PC-3 (cell line): ENCODE measurements at regions not wholly inside any gene's neighbourhood (a gene's known extent, or its start where the extent isn't known, plus 50 kb on each side); places are given as distances from the start of the nearest gene placed in this dataset.

Experiments
- ATAC-seq: fragments of 200-7000 bp; cut with Tn5 transposase; 2 replicates; pipeline ENCODE4 v1.9.1; 2020; ENCODE audit warnings: mild to moderate bottlenecking, moderate library complexity
- BruUV-seq: library from RNA; stranded (reverse); fragments of 400-500 nt; replicated peaks from 2 replicates; lab custom pipeline; 2021; lab: Mats Ljungman, UMichigan
- CTCF ChIA-PET: fragments of 300-600 bp; sonication (Branson Sonifier 250); formaldehyde crosslinking; loops from one replicate; lab custom pipeline; 2022; ENCODE audit warnings: antibody characterized with exemption; lab: Charles Lee
- POLR2A ChIA-PET: fragments of 300-600 bp; sonication (Branson Sonifier 250); formaldehyde crosslinking; loops from one replicate; lab custom pipeline; 2022; ENCODE audit warnings: antibody characterized with exemption; ENCODE audit not compliant: unreplicated experiment; lab: Charles Lee
- DNase-seq: peaks from one replicate; pipeline ENCODE4 v3.0.0-alpha.2; 2015
- H2AFZ ChIP-seq: fragments of 300-600 bp; sonication (generic); 2 replicates; pipeline ENCODE4 v1.6.0; 2016; ENCODE audit warnings: antibody characterized with exemption, low read length
- H3F3A ChIP-seq: fragments of 300-600 bp; sonication (generic); one replicate; pipeline ENCODE4 v1.6.0; 2017; ENCODE audit warnings: antibody characterized with exemption, low read length, control low read depth, mild to moderate bottlenecking; ENCODE audit not compliant: unreplicated experiment
- H3K27ac ChIP-seq: fragments of 300-600 bp; sonication (generic); 2 replicates; pipeline ENCODE4 v1.5.1; 2016; ENCODE audit warnings: mild to moderate bottlenecking, low read length
- H3K27me3 ChIP-seq: fragments of 300-600 bp; sonication (generic); 2 replicates; pipeline ENCODE4 v1.6.1; 2016; ENCODE audit warnings: low read length, mixed read lengths
- H3K36me3 ChIP-seq: fragments of 300-600 bp; sonication (generic); 2 replicates; pipeline ENCODE4 v1.6.1; 2016; ENCODE audit warnings: low read depth, mixed run types, low read length, mixed read lengths
- H3K4me1 ChIP-seq: fragments of 300-600 bp; sonication (generic); 2 replicates; pipeline ENCODE4 v1.5.1; 2016; ENCODE audit warnings: low read length; ENCODE audit not compliant: insufficient read depth
- H3K4me2 ChIP-seq: fragments of 300-600 bp; sonication (generic); 2 replicates; pipeline ENCODE4 v1.6.0; 2016; ENCODE audit warnings: low read length
- H3K4me3 ChIP-seq: fragments of 300-600 bp; sonication (generic); 2 replicates; pipeline ENCODE4 v1.5.1; 2016; ENCODE audit warnings: mild to moderate bottlenecking, low read length, mixed read lengths
- H3K79me2 ChIP-seq: fragments of 300-600 bp; sonication (generic); 2 replicates; pipeline ENCODE4 v1.6.1; 2017; ENCODE audit warnings: low read length, mixed read lengths
- H3K9ac ChIP-seq: fragments of 300-600 bp; sonication (generic); 2 replicates; pipeline ENCODE4 v1.6.0; 2016; ENCODE audit warnings: mild to moderate bottlenecking, low read length
- H3K9me2 ChIP-seq: fragments of 300-600 bp; sonication (generic); replicated peaks from 2 replicates; pipeline ENCODE4 v1.6.1; 2016; ENCODE audit warnings: mixed run types, low read length, mixed read lengths
- H3K9me3 ChIP-seq: fragments of 300-600 bp; sonication (generic); 2 replicates; pipeline ENCODE4 v1.6.1; 2016; ENCODE audit warnings: low read length, mixed read lengths
- H4K20me1 ChIP-seq: fragments of 300-600 bp; sonication (generic); 2 replicates; pipeline ENCODE4 v1.6.1; 2016; ENCODE audit warnings: low read length, mixed read lengths
- CTCF ChIP-seq: fragments of 300-600 bp; sonication (generic); conservative IDR thresholded peaks from 2 replicates; pipeline ENCODE4 v1.5.1; 2017; ENCODE audit warnings: antibody characterized with exemption, low read depth, mild to moderate bottlenecking, low read length
- EZH2 ChIP-seq: fragments of 300-600 bp; sonication (generic); IDR thresholded peaks from one replicate; pipeline ENCODE4 v1.6.1; 2017; ENCODE audit warnings: antibody characterized with exemption, mild to moderate bottlenecking, low read length; ENCODE audit not compliant: unreplicated experiment
- EZH2phosphoT487 ChIP-seq: fragments of 300-600 bp; sonication (generic); IDR thresholded peaks from 2 replicates; pipeline ENCODE4 v1.6.1; 2018; ENCODE audit warnings: mild to moderate bottlenecking, antibody characterized with exemption, low read length, borderline replicate concordance
- intact Hi-C: fragments of 100-400 bp; cut with micrococcal nuclease; formaldehyde crosslinking; loops from 2 replicates; pipeline ENCODE4 v1.9.0; 2023

GRCh38 chr12:3994500-3994899 lies 121.3 kb upstream of the PARP11 start:
- BruUV-seq = no TSS peak
- Histone ChIP-seq H3K79me2 (no peaks in the 10 kb centered on the region), H3K36me3 (no peaks in the 10 kb centered on the region), H2AFZ (no peak overlapping the region), H3K4me3 (no peak overlapping the region), H3K27ac (no peak overlapping the region), H3K9ac (no peak overlapping the region), H3K4me2 (no peak overlapping the region), H3K4me1 (no peaks in the 10 kb centered on the region), H3K9me3 (no peaks in the 10 kb centered on the region), H3F3A (no peaks in the 10 kb centered on the region), H4K20me1 (no peaks in the 10 kb centered on the region), H3K9me2 (no peaks in the 10 kb centered on the region), H3K27me3 (peaks cover 47% of the 10 kb centered on the region)
- TF ChIP-seq EZH2phosphoT487 = no peak
- no peak for TF ChIP-seq EZH2
- DNase-seq (no peak), ATAC-seq (no peak)
- ChIA-PET POLR2A (no interaction called here), CTCF (interaction anchor here (1.0 kb wide), 1 partner anchor 282 kb away, joined by 3 read pairs; no protein-coding TSS in a partner anchor)
- intact Hi-C loops = loop anchor here (2.0 kb wide), 2 partner anchors 42 to 282 kb away; no protein-coding TSS in a partner anchor

GRCh38 chr12:3992945-3993344 lies 119.7 kb upstream of the PARP11 start:
- ATAC-seq = no peak

GRCh38 chr12:3991798-3992580 lies 118.8 kb upstream of the PARP11 start:
- Histone ChIP-seq H3K36me3 (no peaks in the 10 kb centered on the region), H3K9ac (no peak overlapping the region), H3K9me3 (no peaks in the 10 kb centered on the region), H3K4me1 (no peaks in the 10 kb centered on the region), H4K20me1 (no peaks in the 10 kb centered on the region), H3K9me2 (no peaks in the 10 kb centered on the region), H3K27me3 (peaks cover 43% of the 10 kb centered on the region), H3K27ac (no peak overlapping the region), H2AFZ (no peak overlapping the region), H3F3A (no peaks in the 10 kb centered on the region), H3K4me3 (no peak overlapping the region), H3K4me2 (no peak overlapping the region), H3K79me2 (no peaks in the 10 kb centered on the region)
- ChIA-PET POLR2A (no interaction called here), CTCF (interaction anchor here (1.1 kb wide), 1 partner anchor 285 kb away, joined by 3 read pairs; no protein-coding TSS in a partner anchor)
- no peak for TF ChIP-seq EZH2
- TF ChIP-seq CTCF = no peak
- TF ChIP-seq EZH2phosphoT487 = no peak
- ATAC-seq (no peak), DNase-seq (no peak)
- BruUV-seq = no TSS peak
- intact Hi-C loops = no loop called here

More at GRCh38 chr12:3992945-3993344, 119.7 kb upstream of the PARP11 start:
- Histone ChIP-seq H3F3A (no peaks in the 10 kb centered on the region), H3K27me3 (peaks cover 48% of the 10 kb centered on the region), H3K9me2 (no peaks in the 10 kb centered on the region), H3K9ac (no peak overlapping the region), H3K36me3 (no peaks in the 10 kb centered on the region), H3K9me3 (no peaks in the 10 kb centered on the region), H3K79me2 (no peaks in the 10 kb centered on the region), H2AFZ (no peak overlapping the region), H3K4me3 (no peak overlapping the region), H3K4me2 (no peak overlapping the region), H4K20me1 (no peaks in the 10 kb centered on the region), H3K4me1 (no peaks in the 10 kb centered on the region), H3K27ac (no peak overlapping the region)
- no TSS peak for BruUV-seq
- TF ChIP-seq EZH2 (no peak), CTCF (no peak), EZH2phosphoT487 (no peak)
- intact Hi-C loops = no loop called here
- DNase-seq = no peak
- POLR2A ChIA-PET = no interaction called here
- CTCF ChIA-PET = interaction anchor here (1.1 kb wide), 1 partner anchor 284 kb away, joined by 3 read pairs; no protein-coding TSS in a partner anchor
